Medulla oblongata (tissue), 1 donor: ENCODE measurements at regions not wholly inside any gene's neighbourhood (a gene's known extent, or its start where the extent isn't known, plus 50 kb on each side); places are given as distances from the start of the nearest gene placed in this dataset.
"Not testable (repeated sequence)": the region's sequence is repeated elsewhere in the genome, so short reads cannot be mapped to it uniquely, and the experiment has no call there.

ENCODE experiments used
- DNase-seq: peaks from one replicate; pipeline ENCODE4 v3.0.0-alpha.2; 2015; ENCODE audit errors: extremely low spot score

DNA sequence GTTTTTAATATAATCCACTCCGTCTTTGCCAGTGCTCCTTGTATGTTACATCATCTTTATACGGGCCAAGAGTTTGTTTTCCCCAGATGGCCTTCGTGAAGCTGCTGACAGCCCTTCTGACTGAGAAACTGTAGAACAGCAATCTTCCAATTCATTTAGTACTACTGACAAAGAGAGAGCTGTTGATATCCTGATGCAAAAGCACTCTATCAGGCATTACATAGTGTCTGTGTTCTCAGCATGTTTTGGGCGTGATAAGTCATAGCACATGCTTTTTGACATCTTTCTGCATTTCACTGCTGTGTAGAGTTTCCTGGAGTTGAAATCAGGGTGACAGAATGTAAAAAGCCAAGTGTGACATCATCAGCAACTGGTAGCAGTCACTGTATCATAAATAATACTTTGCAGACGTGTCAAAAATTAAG lies 746.3 kb upstream of the FAM241A start:
- peak; percentile 65 for DNase-seq

DNA sequence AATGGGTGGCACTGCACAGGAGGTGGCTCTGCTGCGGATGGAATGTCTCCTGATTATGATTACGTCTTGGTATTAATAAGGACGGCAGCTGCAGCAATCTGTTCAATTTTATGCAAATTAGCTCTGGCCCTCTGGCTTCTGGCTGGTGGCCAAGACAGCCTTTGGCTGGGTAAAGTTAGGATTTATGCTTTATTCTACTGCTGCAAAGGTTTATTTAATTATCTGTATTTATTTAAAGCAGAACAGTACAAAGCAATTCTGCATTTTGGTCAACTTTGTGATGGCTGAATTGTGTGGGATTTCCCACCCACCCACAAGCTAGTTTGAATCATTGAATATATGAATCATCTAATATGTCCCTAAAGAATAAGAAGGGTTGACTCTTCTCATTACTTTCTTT lies 745.6 kb upstream of the FAM241A start:
- DNase-seq: peak; percentile 6

DNA sequence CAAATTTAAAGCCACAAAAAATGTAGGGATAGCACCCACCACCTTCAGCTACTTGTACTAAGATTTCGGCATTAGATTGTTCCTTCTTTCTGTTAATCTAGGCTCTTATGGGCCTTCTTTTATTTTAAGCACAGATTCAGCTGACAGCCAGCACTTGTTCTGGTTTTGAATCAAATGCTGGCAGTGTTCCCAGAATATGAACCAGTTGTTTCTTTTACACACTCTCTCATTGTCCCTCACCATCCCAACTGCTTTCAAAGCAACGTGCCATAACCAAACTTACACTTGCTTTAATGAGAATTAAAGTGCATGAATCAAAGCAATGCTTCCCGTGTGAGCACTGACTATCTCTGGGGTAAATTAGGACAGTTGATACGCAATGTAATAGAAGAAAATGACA lies 744.5 kb upstream of the FAM241A start:
- DNase-seq: peak; percentile 88

DNA sequence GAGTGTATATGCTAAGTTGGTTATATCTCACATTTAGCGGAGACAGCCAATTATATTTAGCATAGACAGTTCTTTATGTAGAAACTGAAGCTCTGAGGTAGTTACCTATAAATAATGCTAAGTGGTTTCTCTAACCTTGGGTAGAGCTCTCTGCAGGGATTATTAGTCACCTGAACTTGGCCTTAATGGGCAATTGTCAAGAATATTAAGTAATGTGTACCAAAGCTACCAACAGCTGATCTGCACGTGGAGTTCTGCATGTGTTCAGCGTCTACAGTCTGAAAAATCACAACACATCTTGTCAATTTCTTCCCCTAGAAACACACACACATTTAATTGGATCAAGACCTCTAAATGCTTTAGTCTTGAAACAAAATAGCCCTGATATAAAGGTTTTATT lies 740.6 kb upstream of the FAM241A start:
- DNase-seq: no peak

DNA sequence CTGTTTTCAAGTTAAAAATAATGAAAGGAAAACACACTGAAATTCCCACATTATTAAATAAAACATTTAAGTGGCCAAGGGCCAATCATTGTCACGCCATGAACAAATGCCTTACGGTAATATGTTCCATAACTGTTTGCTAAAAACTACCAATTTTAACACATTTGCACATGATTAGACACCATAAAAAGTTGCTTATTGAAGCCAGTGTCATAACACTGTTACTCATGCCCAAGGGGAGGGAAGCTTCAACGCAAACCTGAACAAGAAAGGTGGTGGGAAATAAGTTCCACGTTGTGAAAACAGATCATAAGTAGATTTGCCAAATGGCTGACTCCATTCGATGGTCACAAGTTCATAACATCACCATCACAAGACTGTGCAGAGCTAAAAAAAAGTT lies 739.3 kb upstream of the FAM241A start:
- no peak for DNase-seq

DNA sequence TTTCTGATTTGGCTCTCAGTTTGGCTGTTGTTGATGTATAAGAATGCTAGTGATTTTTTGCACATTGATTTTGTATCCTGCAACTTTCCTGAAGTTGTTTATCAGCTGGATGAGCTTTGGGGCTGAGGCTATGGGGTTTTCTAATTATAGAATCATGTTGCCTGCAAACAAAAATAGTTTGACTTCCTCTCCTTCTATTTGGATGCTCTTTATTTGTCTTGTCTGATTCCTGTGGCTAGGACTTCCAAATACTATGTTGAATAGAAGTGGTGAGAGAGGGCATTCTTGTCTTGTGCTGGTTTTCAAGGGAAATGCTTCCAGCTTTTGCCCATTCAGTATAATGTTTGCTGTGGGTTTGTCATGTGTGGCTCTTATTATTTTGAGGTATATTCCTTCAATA lies 734.7 kb upstream of the FAM241A start:
- DNase-seq: no peak

DNA sequence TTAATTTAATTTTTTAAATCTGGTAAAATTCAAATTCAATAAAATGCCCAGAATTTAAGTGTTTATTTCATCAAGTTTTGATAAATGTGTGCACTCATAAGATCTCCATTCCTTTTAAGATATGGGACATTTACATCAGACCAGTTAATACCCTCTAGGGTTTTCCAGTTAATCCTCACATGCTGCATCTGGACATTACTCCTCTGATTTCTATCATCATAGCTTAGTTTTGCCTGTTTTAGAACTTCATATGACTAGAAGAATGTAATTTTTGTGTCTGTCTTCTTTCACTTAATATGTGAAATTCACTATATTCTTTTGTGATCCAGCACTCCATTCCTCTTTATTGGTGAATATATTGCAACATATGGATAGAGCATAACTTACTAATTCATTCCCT lies 727.7 kb upstream of the FAM241A start:
- DNase-seq: no peak

DNA sequence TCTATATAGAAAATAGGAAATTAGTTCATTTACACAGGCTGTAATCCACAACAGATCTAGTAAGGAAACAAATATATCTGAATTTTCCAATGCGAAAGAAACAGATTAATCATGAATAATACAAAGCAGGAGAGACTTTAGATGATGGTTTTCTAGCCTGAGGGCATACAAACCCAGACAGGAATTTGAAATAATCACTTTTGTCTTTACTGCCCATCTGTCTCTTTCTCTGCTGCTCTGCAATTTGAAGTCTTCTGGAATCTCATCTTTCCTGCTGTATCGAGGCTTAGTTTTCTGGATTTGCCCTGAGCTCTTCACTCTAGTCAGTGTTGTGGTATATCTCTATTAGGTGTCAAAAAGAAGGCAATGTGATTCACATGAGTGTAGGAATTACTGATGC lies 711.8 kb upstream of the FAM241A start:
- no peak for DNase-seq

DNA sequence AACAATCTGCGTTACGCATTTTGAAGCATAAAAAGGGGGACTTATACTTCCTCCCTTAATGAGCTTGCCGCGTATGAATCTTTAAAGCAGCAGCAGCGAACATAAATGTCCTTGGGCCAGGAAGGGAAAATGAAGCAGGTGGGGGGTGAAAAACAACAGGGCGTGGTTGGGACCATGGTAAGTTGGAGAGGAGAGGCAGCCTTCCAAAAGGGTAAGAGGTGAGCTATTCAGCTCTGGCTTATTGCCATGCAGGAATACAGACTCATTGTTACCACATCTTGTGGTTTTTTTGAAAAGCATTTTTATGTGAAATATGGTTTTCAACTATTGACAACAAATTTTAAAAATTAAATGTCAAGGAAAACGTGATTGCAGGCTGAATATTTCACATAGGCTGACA lies 710.7 kb upstream of the FAM241A start:
- no peak for DNase-seq

GRCh38 chr4:111435986-111436744 lies 709.1 kb upstream of the FAM241A start:
- DNase-seq: no peak

DNA sequence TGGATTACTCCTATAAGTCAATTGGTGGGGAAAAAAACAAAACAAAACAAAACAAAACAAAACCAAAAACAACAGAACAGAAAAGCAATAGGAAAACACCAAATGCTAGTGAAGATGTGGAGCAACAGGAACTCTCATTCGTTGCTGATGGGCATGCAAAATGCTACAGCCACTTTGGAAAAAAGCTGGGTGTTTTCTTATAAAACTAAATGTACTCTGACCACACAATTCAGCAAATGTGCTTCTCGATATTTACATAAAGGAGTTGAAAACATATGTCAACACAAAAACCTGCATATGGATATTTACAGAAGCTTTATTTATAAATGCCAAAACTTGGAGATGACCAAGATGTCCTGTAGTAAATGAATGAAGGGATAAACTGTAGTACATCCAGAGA lies 703.6 kb upstream of the FAM241A start:
- DNase-seq: no peak

- DNase-seq: not testable (repeated sequence)
Observed at GRCh38 chr4:111444836-111445235, 700.4 kb upstream of the FAM241A start.

GRCh38 chr4:111449657-111450056 lies 695.6 kb upstream of the FAM241A start:
- DNase-seq: no peak

GRCh38 chr4:111450867-111451266 lies 694.4 kb upstream of the FAM241A start:
- no peak for DNase-seq

GRCh38 chr4:111453216-111453615 lies 692.0 kb upstream of the FAM241A start:
- DNase-seq: no peak

DNA sequence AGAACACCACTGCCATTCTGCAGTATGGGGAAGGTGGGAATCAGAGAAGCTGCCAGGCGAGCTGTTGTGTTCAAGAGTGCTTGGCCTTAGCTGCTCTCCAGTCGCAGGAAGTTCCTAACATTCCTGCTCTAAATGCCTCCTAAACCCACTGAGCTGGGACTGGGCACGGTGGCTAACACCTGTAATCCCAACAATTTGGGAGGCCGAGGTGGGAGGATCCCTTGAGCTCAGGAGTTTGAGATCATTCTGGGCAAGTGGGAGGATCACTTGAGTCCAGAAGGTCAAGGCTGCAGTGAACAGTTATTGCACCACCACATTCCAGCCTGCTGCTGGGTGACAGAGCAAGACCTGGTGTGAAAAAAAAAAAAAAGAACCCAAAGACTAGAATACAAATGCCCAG lies 690.3 kb upstream of the FAM241A start:
- DNase-seq: no peak

DNA sequence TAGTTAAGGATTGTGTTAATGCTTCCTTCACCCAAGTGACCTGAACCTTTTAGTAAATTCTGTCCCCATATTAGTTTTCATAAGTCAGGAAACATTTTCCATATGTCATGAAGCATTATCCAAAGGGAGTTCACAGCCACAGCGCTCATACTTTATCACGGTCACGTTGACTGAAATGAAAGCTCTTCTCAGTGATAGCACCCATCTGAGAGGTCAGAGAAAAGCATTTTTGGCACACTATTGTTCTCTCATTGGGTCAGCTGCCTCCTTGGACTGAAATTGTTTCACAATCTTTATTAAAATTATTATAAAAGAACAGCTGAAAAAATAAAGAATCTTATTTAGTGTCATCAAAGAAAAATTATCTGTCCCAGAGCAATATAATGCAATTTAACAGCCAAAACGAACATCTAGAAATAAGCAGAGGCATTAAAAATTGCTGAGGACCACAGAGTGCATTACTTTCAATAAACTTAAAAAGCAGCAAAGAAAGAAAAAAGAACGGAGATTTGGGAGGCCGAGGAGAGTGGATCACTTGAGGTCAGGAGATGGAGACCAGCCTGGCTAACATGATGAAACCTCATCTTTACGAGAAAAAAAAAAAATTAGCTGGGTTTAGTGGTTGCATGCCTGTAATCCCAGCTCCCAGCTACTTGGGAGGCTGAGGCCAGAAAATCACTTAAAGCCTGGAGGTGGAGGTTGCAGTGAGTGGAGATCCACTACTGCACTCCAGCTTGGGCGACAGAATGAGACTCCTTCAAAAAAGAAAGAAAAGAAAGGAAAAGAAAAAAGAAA lies 680.8 kb upstream of the FAM241A start:
- DNase-seq: no peak

GRCh38 chr4:111466811-111467604 lies 678.2 kb upstream of the FAM241A start:
- no peak for DNase-seq

GRCh38 chr4:111475001-111475400 lies 670.3 kb upstream of the FAM241A start:
- DNase-seq: peak; percentile 53

DNA sequence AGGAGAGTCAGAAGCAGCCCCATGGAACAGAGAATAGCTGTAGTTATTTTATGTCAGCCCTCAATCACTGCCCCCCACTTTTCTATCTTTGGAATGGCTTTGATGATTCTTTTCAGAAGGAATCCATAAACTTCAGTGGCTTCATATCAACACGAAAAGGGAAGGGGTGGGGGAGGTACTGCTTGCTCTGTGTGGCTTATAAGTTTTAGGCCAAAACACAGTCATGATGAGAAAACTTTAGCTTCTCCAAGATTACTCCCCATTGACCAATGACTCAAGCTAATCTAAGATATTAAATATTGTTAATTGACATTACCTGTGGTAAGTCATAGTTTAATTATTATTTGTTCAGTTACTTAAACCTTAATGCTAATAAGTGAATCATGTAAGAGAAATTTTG lies 669.6 kb upstream of the FAM241A start:
- no peak for DNase-seq

DNA sequence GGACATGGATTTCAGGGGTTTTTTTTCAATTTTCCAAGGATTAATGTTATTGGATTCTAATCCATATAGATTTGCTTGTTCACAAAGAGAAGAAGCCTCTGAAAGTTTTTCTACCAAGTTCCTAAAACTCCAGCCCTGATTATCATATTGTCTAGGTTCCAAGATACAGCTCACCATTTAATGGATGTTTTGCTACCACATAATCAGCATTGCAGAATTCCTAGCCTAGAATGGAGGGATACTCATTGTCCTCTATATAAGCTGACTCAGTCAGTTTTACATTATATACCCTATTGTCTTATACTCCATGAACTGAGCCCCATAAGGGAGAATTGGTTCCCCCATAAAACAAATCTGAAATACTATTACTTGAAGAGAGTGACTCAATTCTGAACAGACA lies 664.7 kb upstream of the FAM241A start:
- DNase-seq: no peak

DNA sequence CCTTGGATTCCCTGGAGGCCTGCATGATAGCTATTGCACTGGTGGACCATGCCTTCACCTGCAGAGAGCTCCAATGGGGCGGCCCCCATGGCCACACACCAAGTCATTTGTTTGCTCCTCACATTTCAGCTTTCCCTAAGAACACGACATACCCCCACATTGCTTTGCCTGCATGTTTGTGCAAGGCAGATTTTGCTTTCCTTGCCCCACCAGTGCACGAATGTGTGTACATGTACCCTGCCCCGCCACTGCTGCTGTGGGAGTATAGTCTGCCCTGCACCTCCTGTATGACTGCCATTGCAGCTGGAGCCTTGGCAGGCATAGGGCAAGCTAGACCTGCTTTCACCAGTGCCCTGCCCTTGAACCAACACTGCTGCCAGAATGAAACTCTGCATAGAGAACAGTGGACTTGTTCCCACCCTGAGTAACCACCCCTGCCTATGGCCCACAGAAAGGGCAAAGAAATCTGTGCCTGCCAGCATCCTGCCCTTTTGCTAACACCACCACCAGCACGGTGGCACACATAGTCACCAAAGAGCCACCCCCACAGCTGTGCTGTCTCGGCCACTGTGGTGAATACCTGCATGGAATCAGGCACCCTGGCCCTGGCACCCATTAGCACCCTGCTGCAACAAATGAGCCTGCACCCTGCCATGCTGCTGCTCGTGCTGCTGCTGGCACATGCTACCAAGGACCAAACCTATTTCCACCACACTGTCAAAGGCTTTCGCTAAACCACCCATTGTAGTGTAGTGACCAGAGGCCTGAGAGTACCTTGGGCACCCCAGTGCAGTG lies 661.7 kb upstream of the FAM241A start:
- DNase-seq: no peak
